HTR-8/SVneo (cell line): ENCODE measurements at regions not wholly inside any gene's neighbourhood (a gene's known extent, or its start where the extent isn't known, plus 50 kb on each side); places are given as distances from the start of the nearest gene placed in this dataset.

Source experiments
- DNase-seq: peaks from one replicate; pipeline ENCODE4 v3.0.0; 2011; ENCODE audit warnings: low spot score, mixed read lengths; ENCODE audit not compliant: insufficient read length
- FAIRE-seq: peaks from 2 replicates; lab custom pipeline; 2011; peaks lifted over from hg19 to GRCh38; lab: Jason Lieb, UNC

DNA sequence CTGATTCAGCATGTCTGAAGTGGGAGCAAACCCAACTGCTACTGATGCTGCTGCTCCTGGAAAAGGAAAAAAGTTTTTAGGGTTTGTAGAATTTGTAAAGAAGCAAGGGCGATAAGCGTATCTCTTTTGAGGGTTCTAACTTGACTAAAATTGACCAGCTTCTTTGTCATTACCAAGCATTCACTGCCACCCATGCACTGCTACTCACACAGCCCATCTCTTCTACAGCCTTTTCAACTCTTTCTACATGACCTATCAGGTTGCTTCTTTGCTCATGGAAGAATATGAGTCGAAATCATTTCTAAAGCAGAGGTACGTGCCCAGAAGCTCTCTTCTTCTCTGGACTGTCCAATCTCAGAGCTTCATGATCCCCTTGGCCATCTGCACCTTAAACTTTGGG is 570.9 kb downstream of the EPHA7 start:
- DNase-seq (no peak), FAIRE-seq (no peak)

DNA sequence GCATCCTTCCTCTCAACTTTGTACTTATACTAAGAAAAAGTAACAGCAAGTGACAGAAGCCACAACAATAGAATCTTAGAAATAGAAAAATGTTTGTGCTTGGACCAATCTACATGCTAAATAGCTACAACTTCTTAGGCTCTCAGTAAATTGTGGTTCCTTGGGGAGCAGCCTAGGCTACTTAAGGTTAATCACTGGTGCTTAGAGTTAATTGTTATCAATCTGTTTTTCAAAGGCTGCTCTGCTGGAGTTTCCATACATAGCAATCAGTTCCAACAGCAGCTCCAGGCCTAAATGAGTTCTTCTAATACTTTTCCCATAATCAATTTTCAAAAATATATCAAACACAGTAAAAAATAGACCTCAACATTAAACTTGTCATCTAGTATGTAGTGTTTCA is 571.4 kb downstream of the EPHA7 start:
- DNase-seq = no peak
- FAIRE-seq = no peak

DNA sequence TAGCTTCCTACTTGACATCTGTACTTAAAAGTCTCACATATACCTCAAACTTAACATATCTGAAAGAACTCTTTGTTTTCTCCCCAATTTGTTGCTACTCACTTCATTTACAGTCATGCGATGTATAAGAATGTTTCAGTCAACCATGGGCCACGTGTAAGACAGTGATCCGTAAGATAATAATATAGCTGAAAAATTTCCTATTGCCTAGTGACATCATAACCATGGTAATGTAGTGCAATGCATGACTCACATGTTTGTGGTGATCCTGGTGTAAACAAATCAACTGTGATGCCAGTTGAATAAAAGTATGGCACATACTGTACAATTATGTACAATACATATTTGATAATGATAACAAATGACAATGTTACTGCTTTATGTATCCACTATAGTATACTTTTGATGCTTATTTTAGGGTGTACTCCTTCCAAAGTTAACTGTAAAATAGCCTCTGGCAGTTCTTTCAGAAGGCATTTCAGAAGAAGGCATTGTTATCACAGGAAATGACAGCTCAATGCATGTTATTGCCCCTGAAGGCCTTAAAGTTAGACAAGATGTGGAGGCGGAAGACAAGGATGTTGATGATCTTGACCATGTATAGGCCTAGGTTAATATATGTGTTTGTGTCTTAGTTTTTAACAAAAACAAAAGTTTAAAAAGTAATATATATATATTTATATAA is 579.0 kb downstream of the EPHA7 start:
- FAIRE-seq = no peak
- DNase-seq = no peak

DNA sequence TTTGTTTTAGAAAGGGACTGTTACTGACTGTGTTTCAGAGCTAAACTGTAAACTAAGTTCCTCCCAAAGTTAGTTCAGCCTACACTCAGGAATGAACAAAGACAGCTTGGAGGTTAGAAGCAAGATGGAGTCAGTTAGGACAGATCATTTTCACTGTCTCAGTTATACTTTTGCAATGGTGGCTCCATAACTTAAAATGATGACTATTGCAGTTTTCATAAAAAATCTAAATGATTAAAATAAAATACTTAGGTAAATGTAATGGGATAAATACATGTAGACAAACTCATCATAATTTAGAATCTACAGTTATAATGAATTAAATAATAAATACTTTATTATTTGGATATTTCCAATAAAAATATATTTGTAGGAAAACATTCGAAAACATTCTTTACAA is 590.6 kb downstream of the EPHA7 start:
- no peak for FAIRE-seq
- DNase-seq = no peak

DNA sequence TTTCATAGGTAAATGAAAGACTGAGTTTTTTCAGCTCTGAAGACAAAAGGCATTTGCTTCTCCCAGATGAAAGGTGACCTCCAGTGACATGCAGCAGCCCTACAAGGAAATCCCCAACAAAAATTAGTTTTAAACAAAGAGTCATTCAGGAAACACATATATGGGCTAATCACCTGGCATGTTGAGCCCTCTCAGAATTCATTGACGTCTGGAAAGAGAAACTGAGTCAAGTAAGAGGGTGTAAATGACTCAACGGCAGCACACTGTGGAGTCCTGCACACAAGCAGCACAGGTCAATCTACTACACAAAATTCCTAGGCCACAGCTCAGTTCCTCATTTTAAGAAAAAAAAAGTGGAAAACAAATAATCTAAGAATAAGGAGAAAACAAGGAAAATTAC is 592.3 kb downstream of the EPHA7 start:
- no peak for FAIRE-seq
- DNase-seq = no peak

DNA sequence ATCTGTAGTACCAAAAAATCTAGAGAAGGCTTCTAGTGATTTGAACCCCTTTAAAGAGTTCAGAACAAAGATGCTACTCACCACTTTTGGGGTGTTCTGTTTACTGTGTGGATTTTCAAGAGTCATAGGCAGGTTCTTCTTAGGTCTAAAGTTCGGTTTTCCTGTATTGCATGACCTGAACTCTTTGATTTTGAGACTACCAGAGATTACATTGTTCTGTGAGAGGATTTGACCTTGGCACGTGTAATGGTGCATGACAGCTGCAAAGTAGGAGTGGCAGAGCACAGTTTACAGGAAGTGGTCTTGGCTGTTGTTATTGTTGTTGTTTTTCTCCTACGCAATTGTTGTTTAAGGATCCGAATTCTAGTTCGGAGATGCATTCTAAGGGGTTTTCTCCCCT is 592.7 kb downstream of the EPHA7 start:
- DNase-seq = no peak
- FAIRE-seq = no peak

DNA sequence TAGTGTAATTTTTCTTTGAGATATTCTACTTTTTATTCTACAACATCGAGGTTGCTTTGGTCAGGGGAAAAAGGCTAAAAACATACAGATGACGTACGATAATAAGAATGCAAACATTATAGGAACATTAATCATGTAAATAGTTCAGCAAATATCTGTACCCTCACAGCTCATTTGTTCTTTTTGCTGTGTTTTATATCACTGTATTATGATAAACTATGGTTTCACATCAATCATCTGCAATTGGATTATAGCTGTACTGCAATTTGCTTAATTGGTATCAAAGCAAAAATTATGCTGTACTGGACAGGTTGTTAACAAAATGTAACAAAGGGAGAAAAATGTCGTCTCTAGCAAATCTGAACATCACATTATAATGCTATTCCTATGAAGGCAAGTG is 597.1 kb downstream of the EPHA7 start:
- DNase-seq (no peak), FAIRE-seq (no peak)

DNA sequence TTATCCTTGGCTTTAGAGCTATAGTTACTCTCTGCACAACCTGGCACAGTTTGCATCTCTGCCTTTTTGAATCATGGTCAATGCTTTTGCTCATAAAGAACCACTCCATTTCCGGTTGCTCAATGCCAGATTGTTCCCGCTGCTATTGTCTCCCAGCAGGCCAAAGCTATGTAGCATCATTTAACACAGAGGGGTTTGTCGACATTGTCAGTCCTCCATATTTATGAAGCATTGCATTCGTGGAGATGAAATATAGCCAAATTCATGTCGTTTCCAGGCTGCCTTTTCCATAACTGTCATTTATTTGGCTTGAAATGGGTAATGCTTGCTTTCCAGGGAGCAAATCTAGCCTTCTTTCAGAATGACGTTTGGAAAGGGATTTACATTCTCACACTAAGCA is 598.8 kb downstream of the EPHA7 start:
- no peak for FAIRE-seq
- no peak for DNase-seq

DNA sequence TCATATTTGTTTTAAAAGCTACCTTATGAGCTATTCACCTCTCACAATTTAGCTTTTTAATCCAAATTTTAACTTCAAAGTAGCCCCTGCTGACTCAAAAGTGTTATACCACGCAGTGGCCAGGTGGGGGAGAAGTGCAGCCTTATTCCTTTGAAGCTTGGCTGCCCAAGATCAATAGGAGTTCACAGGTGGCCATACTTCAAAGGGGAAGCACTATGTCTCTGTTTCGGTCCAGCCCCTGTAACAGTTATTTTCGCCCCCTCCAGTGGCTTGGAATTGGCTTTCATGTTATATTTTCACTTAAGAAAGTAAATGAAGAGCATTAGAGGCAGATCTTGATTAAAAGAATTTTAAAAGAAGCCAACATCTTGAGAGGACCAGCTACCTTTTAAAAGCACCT is 608.4 kb downstream of the EPHA7 start:
- DNase-seq (no peak), FAIRE-seq (no peak)

DNA sequence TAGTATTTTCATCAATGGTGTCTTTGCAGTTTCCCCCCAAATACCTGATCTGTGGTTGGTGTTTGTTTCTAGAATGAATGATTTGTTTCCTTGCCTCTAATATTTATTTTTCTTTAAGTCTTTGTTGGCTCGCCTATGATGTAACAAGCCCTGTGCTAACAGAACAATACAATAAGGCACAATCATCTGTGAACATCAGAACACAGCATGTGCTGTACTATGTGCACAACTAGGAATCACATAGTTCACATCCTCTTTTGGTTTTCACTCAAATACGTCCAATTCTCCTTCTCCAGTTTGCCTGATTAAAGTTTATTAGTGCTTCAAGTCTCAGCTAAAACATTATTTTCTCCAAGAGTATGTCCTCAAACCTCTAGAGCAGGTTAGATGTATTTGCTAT is 613.1 kb downstream of the EPHA7 start:
- no peak for DNase-seq
- FAIRE-seq = no peak

DNA sequence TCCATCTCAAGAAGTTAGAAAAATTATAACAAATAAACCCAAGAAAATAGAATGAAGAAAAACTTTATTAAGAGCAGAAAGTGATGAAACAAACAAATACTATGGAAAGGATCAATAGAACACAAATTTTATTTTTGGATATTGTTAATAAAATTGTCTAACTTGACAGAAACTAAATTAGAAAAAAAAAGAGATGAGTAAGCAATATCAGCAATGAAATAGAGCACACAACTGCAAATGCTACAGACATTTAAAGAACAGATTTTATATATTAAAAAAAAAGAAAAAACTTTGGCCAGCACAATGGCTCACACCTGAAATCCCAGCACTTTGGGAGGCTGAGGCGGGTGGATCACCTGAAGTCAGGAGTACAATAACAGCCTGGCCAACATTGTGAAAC is 628.0 kb downstream of the EPHA7 start:
- no peak for FAIRE-seq

DNA sequence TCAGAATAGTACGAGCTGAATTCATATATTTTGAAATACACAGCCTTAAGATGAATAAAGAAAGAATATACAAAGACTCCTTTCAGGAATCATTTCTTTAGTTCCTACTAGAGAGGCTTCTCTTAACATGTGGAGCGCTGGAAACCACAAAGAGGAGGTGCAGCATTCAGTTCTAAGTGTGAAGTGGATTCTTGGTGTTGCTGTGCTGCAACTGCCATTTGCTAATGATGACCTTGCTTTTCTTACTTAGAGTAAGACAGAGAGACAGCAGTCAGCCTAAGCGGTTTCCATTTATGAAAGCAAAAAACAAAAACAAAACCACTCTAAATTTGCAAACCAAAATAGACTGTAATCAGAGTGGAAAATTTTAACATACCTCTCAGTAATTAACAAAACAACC is 629.0 kb downstream of the EPHA7 start:
- FAIRE-seq = no peak
- DNase-seq = no peak

More for the DNA sequence above, 628.0 kb downstream of the EPHA7 start:
- no peak for DNase-seq

DNA sequence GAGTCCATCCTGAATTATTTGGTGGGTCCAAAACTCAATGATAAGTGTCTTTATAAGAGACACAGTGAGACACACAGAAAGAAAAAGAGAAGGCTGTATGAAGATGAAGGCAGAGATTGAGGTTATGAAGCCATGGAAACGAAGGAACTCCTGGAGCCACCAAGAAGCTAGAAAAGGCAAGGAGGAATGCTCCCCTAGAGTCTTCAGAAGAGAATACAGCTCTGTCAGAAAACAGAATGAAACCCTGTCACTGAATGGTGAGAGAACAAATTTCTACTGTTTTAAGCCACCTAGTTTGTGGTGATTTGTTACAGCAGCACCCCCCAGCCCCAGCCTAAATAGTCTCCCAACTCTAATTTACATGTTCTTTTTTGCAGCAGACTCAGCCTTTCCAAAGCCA is 635.1 kb downstream of the EPHA7 start:
- FAIRE-seq (no peak), DNase-seq (no peak)

DNA sequence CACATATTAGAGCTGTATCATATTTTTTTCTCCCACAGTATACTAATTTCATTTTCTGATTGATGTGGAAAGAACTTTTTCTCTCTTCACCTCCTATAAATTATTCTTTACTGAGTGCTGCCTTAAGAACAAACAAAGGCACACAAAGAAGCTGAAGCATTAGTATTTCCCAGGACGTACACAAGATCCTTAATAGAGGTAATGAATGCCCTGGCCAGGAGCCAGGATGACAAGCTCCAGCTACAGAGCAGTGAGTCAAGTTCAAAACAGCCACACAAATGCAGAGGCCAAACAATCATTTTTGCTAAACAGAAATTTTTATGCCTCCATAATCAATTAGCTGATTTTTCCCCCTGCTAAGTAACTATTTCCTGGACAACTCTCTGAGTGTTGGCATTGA is 639.6 kb downstream of the EPHA7 start:
- DNase-seq = no peak
- no peak for FAIRE-seq

DNA sequence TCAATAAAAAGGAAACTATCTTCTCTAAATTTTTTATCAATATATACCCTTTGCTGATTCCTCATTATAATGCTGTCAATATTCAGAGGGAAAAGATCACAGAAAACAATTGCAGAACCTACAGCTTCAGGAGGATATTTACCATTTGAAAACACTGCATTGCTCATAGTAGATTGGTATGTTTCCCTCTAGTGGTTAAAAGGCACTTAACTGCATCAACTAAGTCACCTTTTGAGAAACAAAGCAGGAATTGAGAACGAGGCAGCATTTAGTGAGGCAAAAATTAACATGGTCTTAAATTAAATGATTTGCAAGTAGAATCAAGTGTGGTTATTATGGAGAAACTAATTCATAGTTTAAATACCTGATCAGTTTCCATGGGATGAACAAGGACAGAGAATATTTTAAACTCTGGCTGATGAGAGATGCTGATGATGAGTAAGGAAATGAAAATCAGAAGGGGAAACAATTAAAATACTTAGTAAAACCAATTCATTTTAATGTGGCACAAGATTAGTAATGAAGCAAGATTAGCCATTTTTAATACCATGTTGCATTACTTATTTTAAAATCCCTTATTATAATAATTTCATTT is 642.1 kb downstream of the EPHA7 start:
- DNase-seq (peak; percentile 0), FAIRE-seq (no peak)

DNA sequence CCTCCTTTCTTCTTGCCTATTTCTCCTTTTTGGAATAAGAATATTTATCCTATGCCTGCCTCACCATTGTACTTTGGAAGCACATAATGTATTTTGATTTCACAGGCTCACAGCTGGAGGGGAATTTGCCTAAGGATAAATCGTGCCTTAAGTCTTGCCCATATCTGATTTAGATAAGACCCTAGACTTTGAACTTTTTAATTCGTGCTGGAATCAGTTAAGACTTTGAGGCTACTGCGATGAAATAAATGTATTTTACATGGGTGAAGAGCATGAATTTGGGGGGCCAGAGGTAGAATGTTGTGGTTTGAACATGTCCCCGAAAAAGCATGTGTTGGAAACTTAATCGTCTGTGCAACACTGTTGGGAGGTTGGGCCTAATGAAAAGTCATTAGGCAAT is 648.8 kb downstream of the EPHA7 start:
- no peak for FAIRE-seq
- DNase-seq = no peak

DNA sequence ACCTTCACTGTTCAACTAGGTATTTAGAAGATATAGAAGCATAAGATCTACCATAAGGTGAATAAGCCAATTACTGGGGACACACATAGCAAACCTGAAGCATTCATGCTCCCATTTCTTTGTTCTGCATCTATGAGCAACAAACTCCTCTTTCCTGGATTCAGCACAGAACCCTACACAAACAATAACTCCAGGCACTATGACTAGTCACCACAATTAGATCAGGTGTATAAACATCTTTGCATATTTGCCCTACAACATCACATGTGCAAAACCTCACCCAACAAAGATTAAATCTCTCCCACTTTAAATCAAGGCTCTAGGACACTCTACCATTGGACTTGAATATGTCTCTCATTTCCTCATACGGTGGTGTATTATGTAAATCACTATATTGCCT is 652.3 kb downstream of the EPHA7 start:
- no peak for FAIRE-seq
- no peak for DNase-seq

DNA sequence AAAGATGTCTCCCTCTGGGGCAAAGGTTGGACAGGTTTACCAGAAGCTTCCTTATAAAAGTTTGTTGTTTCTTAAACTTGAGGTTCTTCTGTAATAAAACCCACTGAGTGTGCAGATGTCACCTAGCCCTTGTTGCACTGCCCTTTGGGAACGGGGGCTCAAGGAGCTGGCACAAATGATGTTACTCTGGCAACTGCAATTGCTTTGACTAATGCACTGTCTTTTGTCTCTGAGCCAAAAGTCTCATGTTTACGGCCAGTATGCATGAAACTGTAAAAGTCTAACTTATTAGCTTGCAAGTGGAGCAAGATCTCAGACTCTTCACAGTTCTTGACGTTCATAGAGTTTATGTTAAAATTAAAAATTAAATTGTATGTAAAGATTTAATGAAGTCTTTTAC is 655.7 kb downstream of the EPHA7 start:
- no peak for FAIRE-seq
- no peak for DNase-seq

DNA sequence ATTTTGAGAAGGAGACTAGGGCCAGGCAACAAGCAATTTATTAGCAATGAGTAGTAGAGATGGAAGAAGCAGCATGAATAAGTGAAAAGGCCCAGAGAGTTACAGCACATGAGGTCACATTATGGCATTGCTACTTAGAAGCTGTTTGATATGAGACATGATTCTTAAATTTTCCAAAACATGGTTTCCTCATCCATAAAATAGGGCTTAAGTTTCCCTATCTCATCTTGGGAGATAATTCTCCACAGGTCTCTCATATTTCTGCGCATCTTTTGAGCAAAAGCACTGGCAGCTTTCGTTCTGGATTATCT is 656.1 kb downstream of the EPHA7 start:
- DNase-seq (no peak), FAIRE-seq (no peak)

DNA sequence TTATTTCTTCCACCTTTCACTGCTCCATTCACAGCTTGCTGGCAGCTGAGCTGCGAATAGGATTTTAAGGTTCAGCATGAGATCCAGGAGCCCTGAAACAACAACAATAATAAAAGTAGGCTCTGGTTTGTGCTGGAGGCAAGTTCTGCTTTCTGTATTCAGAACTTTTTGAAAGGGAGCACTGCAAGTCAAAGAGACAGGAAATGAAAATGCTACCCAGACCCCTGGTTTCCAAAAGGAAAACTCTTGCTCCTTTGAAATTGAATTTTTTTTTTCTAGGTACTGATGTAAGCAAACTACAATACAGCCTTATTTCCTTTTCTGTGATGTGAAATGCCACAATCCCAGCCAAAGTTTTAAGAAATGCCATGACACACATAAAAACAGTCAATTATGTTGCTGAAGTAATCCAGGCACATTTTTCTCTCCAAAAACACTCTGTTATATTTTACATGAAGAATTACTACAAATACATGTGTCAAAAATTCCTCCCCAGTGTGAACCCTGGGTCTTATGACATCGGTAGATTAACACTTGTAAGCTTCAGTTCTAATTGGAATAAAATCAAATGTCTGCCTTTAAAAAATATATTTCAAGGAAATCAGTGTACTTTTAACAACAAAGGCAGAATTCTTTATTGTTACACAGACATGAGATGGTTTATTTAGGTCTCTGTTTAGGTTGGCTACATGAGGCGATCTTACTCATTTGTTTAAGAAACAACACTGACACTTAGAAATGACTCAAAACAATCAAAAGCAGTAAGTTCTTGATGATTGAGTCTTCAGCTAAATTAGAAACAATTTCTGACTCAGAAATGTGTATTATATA is 656.7 kb downstream of the EPHA7 start:
- DNase-seq (no peak), FAIRE-seq (no peak)

DNA sequence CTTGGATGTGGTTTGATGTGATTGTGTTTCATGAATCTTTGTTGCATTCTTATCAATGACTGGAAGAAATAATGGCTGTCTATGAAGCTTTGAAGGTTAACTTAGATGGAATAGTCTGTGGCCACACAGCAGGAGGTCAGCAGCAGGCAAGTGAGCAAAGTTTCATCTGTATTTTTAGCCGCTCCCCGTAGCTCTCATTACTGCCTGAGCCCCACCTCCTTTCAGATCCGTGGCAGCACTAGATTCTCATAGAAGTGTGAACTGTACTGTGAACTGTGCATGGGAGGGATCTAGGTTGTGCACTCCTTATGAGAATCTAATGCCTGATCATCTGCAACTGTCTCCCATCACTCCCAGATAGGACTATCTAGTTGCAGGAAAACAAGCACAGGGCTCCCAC is 660.2 kb downstream of the EPHA7 start:
- FAIRE-seq (no peak), DNase-seq (no peak)

DNA sequence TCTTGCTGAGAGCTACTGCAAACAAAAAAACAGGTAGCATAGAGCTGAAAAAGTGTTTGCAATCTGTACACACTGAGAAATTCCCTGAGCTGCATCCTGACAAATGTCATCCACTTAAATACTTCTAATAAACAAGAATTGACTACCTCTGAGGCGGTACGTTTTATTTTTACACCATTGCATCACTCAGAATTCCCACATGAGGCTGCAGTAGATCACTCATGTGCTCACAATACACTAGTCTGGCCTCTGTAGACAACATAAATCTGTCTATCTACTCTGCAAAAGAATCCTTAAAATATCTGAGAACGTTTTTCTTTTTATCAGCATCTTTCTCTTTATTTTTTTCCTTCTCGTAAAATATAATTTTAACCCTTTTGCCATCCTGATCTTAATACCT is 661.4 kb downstream of the EPHA7 start:
- FAIRE-seq (no peak), DNase-seq (no peak)
